Anterior cingulate cortex (tissue), 58 donors: ENCODE measurements at regions not wholly inside any gene's neighbourhood (a gene's known extent, or its start where the extent isn't known, plus 50 kb on each side); places are given as distances from the start of the nearest gene placed in this dataset.
"Not testable (repeated sequence)": the region's sequence is repeated elsewhere in the genome, so short reads cannot be mapped to it uniquely, and the experiment has no call there.

ENCODE experiments used
- DNase-seq, 58 donors: peaks; one replicate each; lab custom pipeline; 2025; lab: John Stamatoyannopoulos, UW

DNA sequence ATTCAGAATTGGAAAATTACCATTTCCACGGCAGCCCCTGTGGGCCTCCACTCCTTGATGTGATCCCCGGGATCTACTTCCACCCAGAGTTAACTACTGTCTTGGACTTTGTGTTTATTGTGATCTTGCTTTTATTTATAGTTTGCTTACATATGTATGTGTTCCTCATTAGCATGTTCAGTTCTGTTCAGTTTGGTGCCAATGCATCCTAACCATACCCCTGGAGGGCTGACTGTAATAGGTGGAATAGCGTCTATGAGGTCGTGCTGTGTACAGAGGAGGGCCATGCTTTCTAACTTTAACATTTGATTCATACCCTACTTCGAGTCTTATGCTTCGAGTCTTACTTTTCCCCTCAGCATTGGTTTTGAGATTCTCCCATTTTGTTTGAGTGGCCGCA, 104.3 kb upstream of the SLC24A3 start:
- DNase-seq, result no peak

DNA sequence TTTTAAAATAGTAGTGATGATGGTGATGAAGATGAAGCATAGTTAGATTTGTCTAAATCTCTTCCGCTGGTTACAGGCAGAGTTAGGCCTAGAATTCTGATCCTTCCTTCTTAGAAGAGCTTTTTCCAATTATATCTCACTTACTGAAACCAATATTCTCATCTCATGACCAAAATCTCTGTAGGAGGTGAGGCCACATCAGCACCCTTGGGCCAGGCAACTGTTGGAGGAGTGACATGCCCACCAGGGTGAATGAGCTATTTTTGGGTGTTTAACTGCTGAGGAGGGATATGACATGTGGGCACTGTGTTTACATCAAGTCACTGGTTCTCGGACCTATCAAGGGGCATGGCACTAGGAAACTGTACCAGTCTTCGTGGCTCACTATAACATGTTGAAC, 102.2 kb upstream of the SLC24A3 start:
- DNase-seq, result no peak

DNA sequence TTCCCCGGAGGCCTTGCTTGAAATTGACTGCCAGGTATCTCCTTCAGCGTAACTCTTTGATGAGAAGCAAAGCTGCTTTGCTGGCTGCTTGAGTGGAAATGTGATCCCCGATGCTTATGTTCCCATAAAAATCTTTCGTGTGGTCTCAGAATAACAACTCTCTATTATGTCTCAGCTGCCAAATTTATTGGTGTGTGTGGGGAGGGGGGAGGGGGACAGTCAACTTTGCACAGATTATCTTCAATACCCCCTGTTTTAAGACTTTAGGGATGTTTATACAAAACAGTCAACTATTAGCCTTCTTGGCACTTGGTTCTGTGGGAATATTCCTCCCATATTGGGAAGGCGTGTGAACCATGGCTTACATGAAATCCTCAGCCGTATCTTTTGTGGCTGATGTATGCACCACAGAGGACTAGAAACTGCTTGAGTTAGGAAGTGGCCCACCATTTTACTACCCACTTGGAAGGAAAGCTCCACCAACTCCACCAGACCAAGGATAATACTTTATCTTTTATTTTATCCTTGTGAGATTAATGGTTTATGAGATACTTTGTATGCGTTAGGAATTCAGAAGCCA, 101.5 kb upstream of the SLC24A3 start:
- DNase-seq, result no peak

DNA sequence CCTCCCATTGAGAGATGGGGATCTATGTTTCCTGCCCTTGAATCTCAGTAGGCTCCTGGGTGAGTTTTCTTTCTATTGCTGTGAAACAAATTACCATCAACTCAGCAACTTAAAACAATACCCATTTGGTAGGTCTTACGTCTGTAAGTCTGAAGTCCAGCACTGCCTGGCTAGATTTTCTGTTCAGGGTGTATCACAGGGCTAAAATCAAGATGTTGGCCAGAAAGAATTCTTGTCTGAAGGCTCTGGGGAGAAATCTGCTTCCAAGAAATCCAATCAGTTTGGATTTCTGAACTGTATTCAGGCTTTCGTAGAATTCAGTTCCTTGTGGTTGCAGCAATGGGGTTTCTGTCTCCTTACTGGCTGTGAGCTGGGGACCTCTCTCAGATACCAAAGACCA, 99.6 kb upstream of the SLC24A3 start:
- DNase-seq, result no peak

DNA sequence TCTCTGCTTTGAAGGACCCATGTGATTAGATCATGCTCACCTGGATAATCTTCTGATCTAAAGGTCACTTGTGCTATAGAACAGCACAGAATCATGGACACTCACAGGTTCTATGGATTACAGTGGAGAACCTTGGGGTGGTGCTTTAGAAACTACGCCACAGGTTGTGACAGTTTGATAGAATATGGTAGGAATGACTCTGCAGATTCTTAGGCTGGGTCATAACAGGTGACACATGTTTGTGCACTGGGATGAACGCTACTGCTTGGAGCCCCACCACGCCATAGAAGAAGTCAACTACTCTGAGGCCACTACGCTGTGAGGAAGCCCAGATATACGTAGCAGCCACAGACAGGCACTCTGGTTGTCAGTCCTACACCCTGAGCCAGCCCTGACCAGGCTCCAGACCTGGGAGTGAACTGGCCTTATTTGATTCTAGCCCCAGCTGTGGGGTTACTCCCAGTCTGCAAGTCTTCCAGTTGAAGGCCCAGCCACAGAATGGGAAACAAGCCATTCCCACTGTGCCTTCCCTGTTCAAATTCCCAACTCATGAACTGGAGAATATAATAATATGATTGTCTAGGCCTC, 99.0 kb upstream of the SLC24A3 start:
- DNase-seq, result no peak

DNA sequence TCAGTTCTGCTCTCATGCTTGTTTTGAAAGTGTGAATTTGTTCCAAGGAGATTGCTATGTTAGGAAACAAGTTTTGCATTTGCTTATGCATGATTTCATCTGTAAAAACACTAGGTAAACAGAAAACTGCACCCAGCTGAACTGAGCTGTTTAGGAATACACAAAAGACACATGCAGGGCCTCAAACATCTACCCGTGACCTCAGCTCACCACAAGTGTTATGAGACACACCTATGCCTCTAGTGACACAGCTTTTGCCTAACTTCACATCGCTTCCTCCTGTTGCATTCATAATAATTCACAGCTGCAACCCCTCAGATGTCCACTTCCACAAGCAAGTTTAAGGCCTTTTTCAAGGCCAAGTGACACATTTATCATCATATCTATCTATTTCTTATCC, 98.0 kb upstream of the SLC24A3 start:
- no peak for DNase-seq

DNA sequence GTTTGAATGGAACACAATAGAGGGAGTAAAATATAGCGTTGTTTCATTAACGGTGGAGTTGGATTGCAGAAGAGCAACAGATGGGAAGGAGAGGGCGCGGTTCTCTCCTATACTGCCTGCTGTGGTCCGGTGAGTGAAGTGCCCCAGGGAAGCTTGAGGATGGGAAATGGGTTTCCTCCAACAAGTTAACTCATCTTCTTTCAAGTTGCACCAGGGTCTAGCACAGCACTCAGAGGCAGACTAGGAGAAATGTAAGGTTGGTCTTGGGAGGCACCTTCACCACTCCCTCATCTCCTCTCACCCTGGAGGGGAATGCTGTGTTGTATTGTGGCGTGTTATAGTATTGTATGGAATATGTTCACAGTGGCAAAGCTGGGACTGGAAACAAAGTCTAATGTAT, 96.9 kb upstream of the SLC24A3 start:
- no peak for DNase-seq

DNA sequence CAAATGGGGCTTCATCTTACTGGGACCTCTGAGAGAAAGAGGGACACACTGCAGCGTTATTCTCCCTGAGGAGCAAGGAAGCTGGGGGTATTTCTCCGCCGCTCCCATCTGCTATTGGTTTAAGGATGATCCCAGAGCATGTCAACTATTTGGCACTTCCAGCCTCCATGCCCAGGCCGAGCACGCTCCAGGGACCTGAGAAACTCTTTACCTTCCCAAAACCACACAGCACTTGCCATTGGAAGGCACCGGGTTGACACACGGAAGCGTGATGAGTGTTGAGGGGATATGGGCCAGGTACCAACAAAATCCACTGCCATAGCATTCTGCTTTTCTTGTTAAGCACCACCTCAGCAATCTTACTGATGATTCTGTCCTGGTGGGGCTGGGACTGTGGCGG, 92.4 kb upstream of the SLC24A3 start:
- DNase-seq, result no peak

DNA sequence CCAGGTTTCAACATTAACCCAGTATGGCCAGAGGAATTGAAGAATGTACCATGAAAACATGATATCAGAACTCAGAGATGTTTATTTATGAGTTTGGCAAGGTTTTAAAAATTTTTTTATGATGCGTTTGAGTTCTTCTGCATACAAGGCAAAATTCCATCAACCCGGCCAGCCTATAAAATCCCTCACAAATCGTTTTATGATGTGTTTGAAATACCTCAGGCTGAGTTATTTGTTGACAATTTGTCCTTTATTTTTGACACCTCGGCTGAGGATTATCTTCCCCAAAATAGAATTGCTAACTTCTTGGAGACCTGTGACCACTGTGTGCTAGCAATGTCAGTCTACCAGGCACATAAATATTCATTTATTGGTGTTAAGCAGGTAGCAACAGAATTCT, 91.9 kb upstream of the SLC24A3 start:
- no peak for DNase-seq

DNA sequence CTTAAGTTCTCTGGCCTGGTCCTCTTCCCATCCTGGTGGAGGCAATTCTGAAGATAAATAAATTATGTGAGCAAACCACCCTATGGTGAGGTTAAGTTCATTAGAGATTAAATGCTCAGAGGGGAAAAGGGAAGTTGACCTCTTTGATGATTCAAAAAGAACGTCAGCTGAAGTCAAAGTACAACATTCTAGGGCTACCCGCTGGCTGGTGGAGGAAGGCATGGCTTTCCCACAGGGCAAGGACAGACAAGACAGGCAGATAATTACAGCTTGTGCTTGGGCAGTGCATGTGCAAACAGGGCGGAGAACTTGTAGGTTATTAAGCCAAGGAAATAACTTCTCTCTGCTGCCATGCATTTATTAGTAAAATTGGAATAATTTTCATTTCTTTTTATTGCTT, 91.0 kb upstream of the SLC24A3 start:
- no peak for DNase-seq

DNA sequence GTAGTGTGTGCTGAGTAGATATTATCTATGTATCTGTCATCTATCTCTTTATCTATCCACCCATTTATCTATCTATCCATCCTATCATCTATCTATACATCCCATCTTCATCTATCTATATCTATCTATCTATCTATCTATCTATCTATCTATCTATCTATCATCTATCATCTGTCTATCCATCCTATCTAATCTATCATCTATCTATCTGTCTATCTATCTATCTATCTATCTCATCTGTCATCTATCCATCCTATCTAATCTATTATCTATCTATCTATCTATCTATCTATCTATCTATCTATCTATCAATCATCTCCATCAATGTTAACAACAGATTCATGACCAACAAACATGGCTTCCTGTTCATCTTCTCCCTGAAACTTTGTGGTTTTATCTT, 90.5 kb upstream of the SLC24A3 start:
- DNase-seq, result no peak

DNA sequence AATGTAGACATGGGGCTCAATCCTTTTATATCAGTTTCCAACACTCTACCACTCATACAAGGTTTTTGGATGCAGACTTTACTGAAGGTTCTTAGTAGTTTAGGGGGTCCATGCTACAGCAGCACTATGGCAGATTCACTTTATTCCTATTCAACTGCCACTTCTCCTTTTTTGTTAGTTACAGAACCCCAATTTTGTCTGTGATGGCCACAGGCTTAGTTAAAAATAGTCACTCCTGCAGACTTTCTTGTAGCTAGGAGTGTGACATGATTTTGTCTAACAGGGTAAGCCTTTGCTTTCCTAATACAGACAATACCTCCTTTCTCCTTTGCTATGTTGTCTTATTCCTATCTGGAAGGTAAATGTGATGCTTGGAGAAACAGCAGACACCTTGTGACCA, 90.0 kb upstream of the SLC24A3 start:
- no peak for DNase-seq

DNA sequence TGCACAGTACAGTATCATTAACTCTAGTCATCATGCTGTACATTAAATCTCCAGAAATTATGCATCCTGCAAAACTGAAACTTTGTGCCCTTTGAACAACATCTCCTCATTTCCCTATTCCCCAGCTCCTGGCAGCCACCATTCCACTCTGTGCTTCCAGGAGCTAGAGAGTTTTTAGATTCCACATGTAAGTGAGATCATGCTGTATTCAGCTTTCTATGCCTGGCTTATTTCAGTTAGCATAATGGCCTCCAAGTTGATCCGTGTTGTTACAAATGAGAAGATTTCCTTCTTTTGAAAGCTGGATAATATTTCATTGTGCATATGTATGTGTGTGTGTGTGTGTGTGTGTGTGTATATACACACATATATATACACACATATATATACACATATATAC, 86.9 kb upstream of the SLC24A3 start:
- no peak for DNase-seq

DNA sequence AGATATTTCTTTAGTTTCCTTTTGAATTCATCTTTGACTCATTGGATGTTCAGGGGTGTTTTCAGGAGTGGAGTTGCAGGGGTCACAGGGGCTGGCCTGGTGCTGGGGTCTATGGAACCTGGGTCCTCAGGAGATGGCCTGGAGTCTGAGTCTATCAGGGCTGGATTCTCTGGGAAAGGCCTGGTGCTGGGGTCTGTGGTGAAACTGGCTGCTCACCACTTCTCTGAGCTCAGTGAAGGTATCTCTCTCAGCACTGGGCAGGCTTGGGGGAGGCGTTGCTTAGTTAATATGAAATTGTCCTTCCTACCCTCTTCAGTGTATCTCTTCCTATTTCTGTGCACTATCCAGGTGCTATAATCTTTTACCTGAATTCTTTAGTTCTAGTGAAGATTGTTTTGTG, 83.1 kb upstream of the SLC24A3 start:
- no peak for DNase-seq

DNA sequence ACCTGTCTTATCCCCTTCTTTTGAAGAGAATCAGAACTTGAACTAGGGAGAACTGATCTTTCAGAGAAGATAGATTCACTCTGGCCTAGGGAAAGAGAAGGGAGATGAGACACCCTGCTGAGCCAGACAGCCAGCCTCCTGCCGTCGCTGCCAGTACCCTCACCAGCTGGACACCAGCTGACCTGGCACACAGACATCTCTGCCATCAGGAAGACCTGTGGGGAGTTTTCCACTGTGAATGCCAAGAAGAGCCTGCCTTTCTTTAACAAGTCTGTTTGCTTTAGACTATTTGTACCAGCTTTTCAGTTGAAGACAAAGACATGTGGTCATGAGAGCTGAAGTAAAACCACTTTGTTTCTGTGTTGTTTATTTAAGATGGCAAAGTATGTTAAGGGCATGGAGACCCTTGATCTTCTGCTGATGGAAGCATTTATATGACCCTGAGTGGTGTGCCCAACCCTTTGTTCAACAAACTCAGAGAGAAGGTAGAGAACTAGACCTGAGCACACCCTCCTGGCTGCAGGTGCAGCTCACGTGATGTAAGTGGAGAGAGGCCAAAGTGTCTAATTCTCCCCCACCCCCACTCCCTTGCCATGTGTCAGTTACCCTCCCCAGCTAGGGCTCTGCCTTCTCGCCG, 82.3 kb upstream of the SLC24A3 start:
- DNase-seq, result no peak

DNA sequence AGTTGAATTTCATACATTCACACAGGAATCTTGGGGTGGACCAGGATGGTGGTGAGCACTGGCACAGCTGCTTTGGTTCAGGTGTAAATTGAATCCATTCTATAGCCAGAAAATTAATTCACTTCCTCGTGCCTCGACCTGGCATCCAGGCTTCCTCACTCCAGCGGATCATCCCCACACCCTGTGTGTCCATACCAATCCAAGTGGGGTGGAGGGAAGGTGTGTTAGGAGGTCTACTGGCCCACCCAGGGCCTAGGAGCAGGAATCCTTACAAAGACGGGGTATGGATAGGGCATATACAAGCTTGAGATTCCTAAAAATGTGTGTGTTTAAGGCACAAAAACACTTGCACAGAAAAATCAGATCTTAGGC, 81.8 kb upstream of the SLC24A3 start:
- DNase-seq, result no peak

DNA sequence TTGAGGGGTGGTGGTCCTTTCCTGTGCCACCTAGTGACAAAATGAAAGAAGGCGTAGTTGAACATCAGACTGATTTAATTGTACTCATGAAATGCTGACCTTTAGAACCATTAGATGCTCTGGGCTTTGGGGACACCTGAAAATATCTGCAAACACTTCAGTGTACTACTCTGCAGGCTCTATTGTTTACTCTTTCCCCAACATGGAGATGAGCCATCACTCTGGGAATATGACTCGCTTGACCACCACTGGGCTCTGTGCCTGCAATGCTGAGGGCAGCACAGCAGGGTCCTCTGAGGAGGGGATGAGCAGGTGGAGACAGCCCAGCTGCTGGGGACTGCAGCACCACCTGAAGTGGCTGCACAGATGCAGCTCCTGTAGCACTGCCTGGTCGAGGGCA, 74.8 kb upstream of the SLC24A3 start:
- no peak for DNase-seq

DNA sequence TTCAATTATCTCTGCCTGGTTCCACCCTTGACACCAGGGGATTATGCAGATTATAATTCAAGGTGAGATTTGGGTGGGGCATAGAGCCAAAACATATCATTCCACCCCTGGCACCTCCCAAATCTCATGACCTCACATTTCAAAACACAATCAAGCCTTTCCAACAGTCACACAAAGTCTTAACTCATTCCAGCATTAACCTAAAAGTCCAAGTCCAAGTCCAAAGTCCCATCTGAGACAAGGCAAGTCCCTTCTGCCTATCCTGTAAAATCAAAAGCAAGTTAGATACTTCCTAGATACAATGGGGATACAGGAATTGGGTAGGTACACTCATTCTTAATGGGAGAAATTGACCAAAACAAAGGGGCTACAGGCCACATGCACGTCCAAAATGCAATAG, 73.7 kb upstream of the SLC24A3 start:
- no peak for DNase-seq

DNA sequence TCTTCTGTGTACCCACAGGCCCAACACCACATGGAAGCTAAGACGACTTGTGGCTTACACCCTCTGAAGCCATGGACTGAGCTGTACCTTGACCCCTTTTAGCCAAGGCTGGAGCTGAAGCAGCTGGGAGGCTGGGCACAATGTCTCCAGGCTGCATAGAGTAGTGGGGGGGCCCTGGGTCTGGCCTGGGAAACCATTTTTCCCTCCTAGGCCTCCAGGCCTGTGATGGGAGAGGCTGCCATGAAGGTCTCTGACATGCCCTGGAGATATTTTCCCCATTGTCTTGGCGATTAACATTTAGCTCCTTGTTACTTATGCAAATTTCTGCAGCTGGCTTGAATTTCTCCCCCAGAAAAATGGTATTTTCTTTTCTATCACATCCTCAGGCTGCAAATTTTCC, 72.9 kb upstream of the SLC24A3 start:
- not testable (repeated sequence) for DNase-seq

DNA sequence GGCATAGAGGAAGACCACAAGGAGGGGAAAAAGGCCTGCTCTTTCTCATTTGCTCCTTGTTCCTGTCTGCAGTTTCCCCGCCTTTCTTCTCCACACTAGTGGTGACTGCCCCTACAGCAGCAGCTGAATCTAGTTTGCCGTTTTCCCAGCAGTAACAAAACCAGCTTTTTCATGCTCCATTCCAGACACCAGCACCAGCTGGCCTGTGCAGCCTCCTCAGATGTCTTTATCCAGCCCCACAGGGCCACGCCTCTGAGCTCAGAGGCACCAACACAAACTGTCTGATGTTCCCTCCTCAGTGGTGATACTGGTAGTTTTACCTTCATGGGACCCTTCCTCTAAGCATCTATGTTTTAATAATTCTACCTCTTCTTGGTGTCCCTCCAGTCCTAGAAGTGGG, 70.4 kb upstream of the SLC24A3 start:
- DNase-seq, result no peak

DNA sequence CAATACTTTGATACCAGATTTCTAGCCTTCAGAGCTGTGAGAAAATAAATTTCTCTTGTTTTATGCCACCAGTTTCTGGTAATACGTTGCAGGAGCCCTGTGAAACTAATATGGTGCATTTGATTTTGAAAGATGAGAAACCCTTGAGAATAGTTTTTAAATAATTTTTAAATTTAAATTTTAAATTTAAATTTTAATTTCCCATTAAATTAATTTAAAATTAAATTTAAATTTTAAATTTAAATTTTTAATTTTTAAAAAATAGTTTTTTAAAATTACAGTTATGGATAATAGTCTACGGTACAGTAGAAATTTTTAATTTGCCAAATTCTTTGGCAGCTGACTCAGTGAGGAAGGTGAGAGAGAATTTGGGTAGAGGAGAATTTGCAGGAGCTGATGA, 68.6 kb upstream of the SLC24A3 start:
- no peak for DNase-seq

DNA sequence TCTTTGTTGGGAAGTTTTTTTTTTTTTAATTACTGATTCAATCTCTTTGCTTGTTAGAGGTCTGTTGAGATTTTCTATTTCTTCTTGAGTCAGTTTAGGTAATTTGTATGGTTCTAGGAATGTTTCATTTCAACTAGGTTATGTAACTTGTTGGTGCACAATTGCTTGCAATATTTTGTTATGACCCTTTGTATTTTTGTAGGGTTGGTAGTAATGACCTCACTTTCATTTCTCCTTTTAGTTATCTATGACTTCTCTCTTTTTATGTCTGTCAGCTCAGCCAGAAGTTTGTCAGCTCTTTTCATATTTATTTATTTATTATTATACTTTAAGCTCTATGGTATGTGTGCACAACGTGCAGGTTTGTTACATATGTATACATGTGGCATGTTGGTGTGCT, 51.1 kb upstream of the SLC24A3 start:
- no peak for DNase-seq
